ENCODE measurements at regions not wholly inside any gene's neighbourhood (a gene's known extent, or its start where the extent isn't known, plus 50 kb on each side); places are given as distances from the start of the nearest gene placed in this dataset.

DNA sequence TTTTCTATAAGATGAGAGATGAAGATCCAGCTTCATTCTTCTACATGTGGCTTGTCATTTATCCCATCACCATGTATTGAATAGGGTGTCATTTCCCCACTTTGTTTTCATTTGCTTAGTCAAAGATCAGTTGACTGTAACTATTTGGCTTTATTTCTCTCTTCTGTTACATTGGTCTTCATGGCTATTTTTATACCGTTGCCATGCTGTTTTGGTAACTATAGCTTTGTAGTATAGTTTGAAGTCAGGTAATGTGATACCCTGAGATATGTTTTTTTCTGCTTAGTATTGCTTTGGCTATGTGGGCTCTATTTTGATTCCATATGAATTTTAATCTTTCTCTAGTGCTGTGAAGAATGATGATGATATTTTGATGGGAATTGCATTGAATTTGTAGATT, 514.3 kb downstream of the GBA3 start:
- Histone ChIP-seq H3K4me3 (no peak overlapping the region), H3K27me3 (no peaks in the 10 kb centered on the region), H3K36me3 (no peaks in the 10 kb centered on the region), H3K4me1 (no peaks in the 10 kb centered on the region), H3K9me3 (peaks cover 0 to 36% (median 10%) of the 10 kb centered on the region in 11 donors), H3K27ac (no peak overlapping the region)
- intact Hi-C loops (cut with DNase I): no loop called here
- ATAC-seq (no peak), DNase-seq (no peak)
- 69 to 82% methylated on average over 1 of the region's 1 CpG for whole genome bisulfite sequencing, 2 donors
- TF ChIP-seq, protein P1, sequence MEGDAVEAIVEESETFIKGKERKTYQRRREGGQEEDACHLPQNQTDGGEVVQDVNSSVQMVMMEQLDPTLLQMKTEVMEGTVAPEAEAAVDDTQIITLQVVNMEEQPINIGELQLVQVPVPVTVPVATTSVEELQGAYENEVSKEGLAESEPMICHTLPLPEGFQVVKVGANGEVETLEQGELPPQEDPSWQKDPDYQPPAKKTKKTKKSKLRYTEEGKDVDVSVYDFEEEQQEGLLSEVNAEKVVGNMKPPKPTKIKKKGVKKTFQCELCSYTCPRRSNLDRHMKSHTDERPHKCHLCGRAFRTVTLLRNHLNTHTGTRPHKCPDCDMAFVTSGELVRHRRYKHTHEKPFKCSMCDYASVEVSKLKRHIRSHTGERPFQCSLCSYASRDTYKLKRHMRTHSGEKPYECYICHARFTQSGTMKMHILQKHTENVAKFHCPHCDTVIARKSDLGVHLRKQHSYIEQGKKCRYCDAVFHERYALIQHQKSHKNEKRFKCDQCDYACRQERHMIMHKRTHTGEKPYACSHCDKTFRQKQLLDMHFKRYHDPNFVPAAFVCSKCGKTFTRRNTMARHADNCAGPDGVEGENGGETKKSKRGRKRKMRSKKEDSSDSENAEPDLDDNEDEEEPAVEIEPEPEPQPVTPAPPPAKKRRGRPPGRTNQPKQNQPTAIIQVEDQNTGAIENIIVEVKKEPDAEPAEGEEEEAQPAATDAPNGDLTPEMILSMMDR (IDR thresholded peaks at IDR 0.05): no peak

DNA sequence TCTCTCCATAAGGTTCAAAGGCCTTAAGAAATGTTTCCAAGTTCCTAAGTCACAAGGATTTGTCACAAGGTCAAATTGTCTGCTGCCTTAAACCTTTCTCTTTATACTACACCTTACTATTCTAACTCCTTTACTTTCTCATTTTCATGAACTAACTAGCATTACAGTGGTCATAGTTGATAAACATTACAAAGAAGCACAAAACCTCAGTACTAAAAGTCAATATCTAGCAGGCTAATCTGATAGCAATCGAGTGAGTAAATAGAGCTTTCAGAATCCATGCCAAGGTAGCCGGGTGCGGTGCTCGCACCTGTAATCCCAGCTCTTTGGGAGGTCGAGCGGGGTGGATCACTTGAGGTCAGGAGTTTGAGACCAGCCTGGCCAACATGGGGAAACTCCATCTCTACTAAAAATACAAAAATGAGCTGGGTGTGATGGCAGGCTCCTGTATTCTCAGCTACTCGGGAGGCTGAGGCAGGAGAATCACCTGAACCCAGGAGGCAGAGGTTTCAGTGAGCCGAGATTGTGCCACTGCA, 510.0 kb downstream of the GBA3 start:
- no peaks in the 10 kb centered on the region for H3K27me3 ChIP-seq
- H3K27ac ChIP-seq: no peak overlapping the region
- no peaks in the 10 kb centered on the region for H3K36me3 ChIP-seq
- H3K9me3 ChIP-seq: peaks cover 0 to 30% (median 10%) of the 10 kb centered on the region in 11 donors
- no peak for ATAC-seq
- TF ChIP-seq, protein P1 (IDR thresholded peaks at IDR 0.05): no peak
- H3K4me3 ChIP-seq: no peak overlapping the region
- WGBS, 2 donors: 84 to 86% methylated on average over 8 of the region's 8 CpGs
- no peaks in the 10 kb centered on the region for H3K4me1 ChIP-seq
- intact Hi-C loops (cut with DNase I): no loop called here
- DNase-seq: no peak

DNA sequence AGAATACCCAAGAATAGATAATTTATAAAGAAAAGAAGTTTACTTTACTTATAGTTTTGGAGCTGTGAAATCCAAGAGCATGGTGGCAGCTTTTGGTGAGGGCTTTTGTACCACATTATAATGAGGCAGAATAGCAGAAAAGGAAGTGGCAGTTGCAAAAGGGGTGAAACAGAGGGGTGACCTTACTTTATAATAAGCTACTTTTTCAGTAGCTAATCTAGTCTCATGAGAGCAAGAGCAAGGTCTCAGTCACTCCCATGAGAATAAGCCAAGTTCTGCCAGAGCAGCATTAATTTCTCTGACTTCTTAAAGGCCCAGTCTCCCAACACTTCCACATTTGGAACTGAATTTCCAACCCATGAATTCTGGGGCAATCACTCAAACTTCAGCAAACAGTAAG, 502.0 kb downstream of the GBA3 start:
- Histone ChIP-seq H3K27me3 (no peaks in the 10 kb centered on the region), H3K4me3 (no peak overlapping the region), H3K27ac (no peak overlapping the region), H3K36me3 (no peaks in the 10 kb centered on the region), H3K9me3 (no peaks in the 10 kb centered on the region), H3K4me1 (no peaks in the 10 kb centered on the region)
- no peak for DNase-seq
- no peak for ATAC-seq
- intact Hi-C loops (cut with DNase I): no loop called here
- TF ChIP-seq, protein P1 (IDR thresholded peaks at IDR 0.05): no peak

DNA sequence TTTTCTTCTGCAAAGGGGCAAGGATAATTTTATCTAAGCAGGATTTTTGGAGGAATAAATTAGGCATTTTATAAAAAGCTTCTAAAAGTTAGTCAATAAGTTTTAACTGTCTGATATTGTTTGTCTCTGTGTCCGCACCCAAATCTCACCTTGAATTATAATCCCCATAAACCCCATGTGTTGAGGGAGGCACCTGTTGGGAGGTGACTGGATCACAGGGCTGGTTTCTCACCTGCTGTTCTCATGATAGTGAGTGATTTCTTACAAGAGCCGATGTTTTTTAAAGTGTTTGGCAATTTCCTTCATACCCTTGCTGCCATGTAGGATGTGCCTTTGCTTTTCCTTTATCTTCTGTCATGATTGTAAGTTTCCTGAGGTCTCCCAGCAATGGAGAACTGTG, 481.4 kb downstream of the GBA3 start:
- Histone ChIP-seq H3K27me3 (no peaks in the 10 kb centered on the region), H3K27ac (no peak overlapping the region), H3K9me3 (peaks cover 0 to 5% (median 0%) of the 10 kb centered on the region in 11 donors), H3K4me1 (peaks cover 0 to 6% (median 0%) of the 10 kb centered on the region in 9 donors), H3K4me3 (no peak overlapping the region), H3K36me3 (no peaks in the 10 kb centered on the region)
- ATAC-seq (no peak), DNase-seq (no peak)
- TF ChIP-seq, protein P1 (IDR thresholded peaks at IDR 0.05): no peak
- intact Hi-C loops (cut with DNase I): no loop called here
- WGBS, 2 donors: 84 to 88% methylated on average over 2 of the region's 2 CpGs
